Vagina (tissue), 2 donors: ENCODE measurements at regions not wholly inside any gene's neighbourhood (a gene's known extent, or its start where the extent isn't known, plus 50 kb on each side); places are given as distances from the start of the nearest gene placed in this dataset.

Source experiments
- CTCF ChIP-seq, 3 experiments: fragments of 450-650 bp in 2 of 3; fragments of 200-600 bp in 1 of 3; sonication (generic) in 1 of 3; IDR thresholded peaks; one replicate each; pipeline ENCODE4 v1.5.1; 2017 to 2019; ENCODE audit warnings: antibody characterized with exemption in 3 of 3, mild to moderate bottlenecking in 2 of 3, moderate library complexity in 2 of 3
- POLR2A ChIP-seq, 2 donors: fragments of 450-650 bp; IDR thresholded peaks; one replicate each; pipeline ENCODE4 v1.6.1; 2017; ENCODE audit warnings: antibody characterized with exemption in 2 of 2, mild to moderate bottlenecking in 2 of 2, moderate library complexity in 2 of 2

GRCh38 chr5:1987471-1987870 lies 104.7 kb upstream of the IRX4 start:
- TF ChIP-seq CTCF (IDR thresholded peaks at IDR 0.05), result no peak
- TF ChIP-seq POLR2A (IDR thresholded peaks at IDR 0.05), result no peak
